ENCODE measurements at regions not wholly inside any gene's neighbourhood (a gene's known extent, or its start where the extent isn't known, plus 50 kb on each side); places are given as distances from the start of the nearest gene placed in this dataset.

- no peak overlapping the region for H3K18ac ChIP-seq (ENCODE audit: low read depth, low read length)
- TF ChIP-seq CEBPB (IDR thresholded peaks at IDR 0.05; ENCODE audit: low read depth, low read length) (no peak), USF2 (IDR thresholded peaks at IDR 0.05; ENCODE audit: low read depth, low read length) (no peak), POLR2A (IDR thresholded peaks at IDR 0.05; ENCODE audit: low read depth, low read length) (no peak), RFX5 (IDR thresholded peaks at IDR 0.05; ENCODE audit: low read depth, low read length) (no peak), MAZ (IDR thresholded peaks at IDR 0.05; ENCODE audit: borderline replicate concordance, low read depth, low read length) (no peak), SMC3 (IDR thresholded peaks at IDR 0.05; ENCODE audit: low read depth, low read length) (no peak), RAD21 (IDR thresholded peaks at IDR 0.05; ENCODE audit: low read length) (no peak), NFE2L2 (IDR thresholded peaks at IDR 0.05; ENCODE audit: low read depth, low read length) (no peak), MXI1 (IDR thresholded peaks at IDR 0.05; ENCODE audit: borderline replicate concordance, low read depth, low read length) (no peak), CHD1 (IDR thresholded peaks at IDR 0.05; ENCODE audit: low read depth, low read length) (no peak), MAFK (IDR thresholded peaks at IDR 0.05; ENCODE audit: low read depth, low read length) (no peak), FOS (IDR thresholded peaks at IDR 0.05; ENCODE audit: low read depth, low read length) (no peak), CTCF (conservative IDR thresholded peaks at IDR 0.05; ENCODE audit: low read depth, low read length) (no peak), BHLHE40 (IDR thresholded peaks at IDR 0.05; ENCODE audit: low read depth, low read length) (no peak), RCOR1 (IDR thresholded peaks at IDR 0.05; ENCODE audit: insufficient replicate concordance, low read length) (no peak), ELK1 (IDR thresholded peaks at IDR 0.05; ENCODE audit: borderline replicate concordance, low read depth, low read length) (no peak)
- no peak overlapping the region for H3K56ac ChIP-seq (ENCODE audit: extremely low read depth, insufficient read depth, low read length)
- no peak overlapping the region for H3K23ac ChIP-seq (ENCODE audit: low read depth, low read length)
- no peaks in the 10 kb centered on the region for H3K9me3 ChIP-seq (ENCODE audit: control insufficient read depth, insufficient read depth, low read length)
- H4K8ac ChIP-seq (ENCODE audit: low read depth in 2 of 2, low read length in 2 of 2) = no peak overlapping the region
- no peak overlapping the region for H3K4ac ChIP-seq (ENCODE audit: low read depth, low read length)
- CTCF ChIA-PET = no interaction called here
- H3K9me1 ChIP-seq (ENCODE audit: insufficient read depth, low read length) = no peaks in the 10 kb centered on the region
- H3K4me2 ChIP-seq (ENCODE audit: low read depth, low read length) = no peak overlapping the region
- H2BK20ac ChIP-seq (ENCODE audit: low read depth, low read length) = no peak overlapping the region
- intact Hi-C loops (cut with micrococcal nuclease) = no loop called here
- H3K27me3 ChIP-seq (ENCODE audit: control insufficient read depth, insufficient read depth, low read length) = no peaks in the 10 kb centered on the region
- no peak overlapping the region for H3K27ac ChIP-seq (ENCODE audit: insufficient read depth, low read length)
- no peak overlapping the region for H2BK15ac ChIP-seq (ENCODE audit: low read depth, low read length)
- in situ Hi-C loops (cut with MboI; ENCODE audit: low sequenced_read_pairs) = no loop called here
- H4K5ac ChIP-seq (ENCODE audit: low read depth, low read length) = no peak overlapping the region
- H3K14ac ChIP-seq (replicated peaks; ENCODE audit: low read depth, low read length) = no peak overlapping the region
- dilution Hi-C loops (cut with HindIII; ENCODE audit: low sequenced_read_pairs, unreplicated experiment) = no loop called here
- H3K4me1 ChIP-seq (ENCODE audit: control insufficient read depth, insufficient read depth, low read length) = no peaks in the 10 kb centered on the region
- no TSS peak for BruUV-seq (replicated peaks)
- H3K79me1 ChIP-seq (ENCODE audit: low read depth in 1 of 2, low read length in 2 of 2) = no peaks in the 10 kb centered on the region
- no peak overlapping the region for H2AK9ac ChIP-seq (replicated peaks; ENCODE audit: low read depth, low read length, poor library complexity)
- no peaks in the 10 kb centered on the region for H4K20me1 ChIP-seq (ENCODE audit: insufficient read depth, low read length)
- H4K91ac ChIP-seq (ENCODE audit: insufficient read depth, low read depth, low read length) = no peak overlapping the region
- no peak for DNase-seq
- no peak overlapping the region for H2BK120ac ChIP-seq (ENCODE audit: low read depth, low read length)
- no peak for ATAC-seq (ENCODE audit: low read depth)
- no peak overlapping the region for H2AK5ac ChIP-seq (ENCODE audit: low read depth, low read length)
- no peaks in the 10 kb centered on the region for H3K36me3 ChIP-seq (ENCODE audit: control insufficient read depth, insufficient read depth, low read length)
- H2BK5ac ChIP-seq (ENCODE audit: low read depth, low read length, poor library complexity, severe bottlenecking) = no peak overlapping the region
- no peak overlapping the region for H3K9ac ChIP-seq (ENCODE audit: low read depth, low read length)
- H2AFZ ChIP-seq (replicated peaks; ENCODE audit: low read length, poor library complexity) = no peak overlapping the region
- no peak overlapping the region for H3K4me3 ChIP-seq (ENCODE audit: insufficient read depth, low read depth, low read length)
- POLR2A ChIA-PET (ENCODE audit: unreplicated experiment) = no interaction called here
Observed at GRCh38 chr3:24607281-24607680, 112.6 kb upstream of the THRB start.
